Vagina (tissue), 2 donors: ENCODE measurements at regions not wholly inside any gene's neighbourhood (a gene's known extent, or its start where the extent isn't known, plus 50 kb on each side); places are given as distances from the start of the nearest gene placed in this dataset.

Experiments used
- CTCF ChIP-seq, 3 experiments: fragments of 450-650 bp in 2 of 3; fragments of 200-600 bp in 1 of 3; sonication (generic) in 1 of 3; IDR thresholded peaks; one replicate each; pipeline ENCODE4 v1.5.1; 2017 to 2019; ENCODE audit warnings: antibody characterized with exemption in 3 of 3, mild to moderate bottlenecking in 2 of 3, moderate library complexity in 2 of 3
- POLR2A ChIP-seq, 2 donors: fragments of 450-650 bp; IDR thresholded peaks; one replicate each; pipeline ENCODE4 v1.6.1; 2017; ENCODE audit warnings: antibody characterized with exemption in 2 of 2, mild to moderate bottlenecking in 2 of 2, moderate library complexity in 2 of 2
- POLR2AphosphoS5 ChIP-seq, 2 donors: sonication (generic); formaldehyde crosslinking; IDR thresholded peaks; one replicate each; pipeline ENCODE4 v1.9.0; 2017; ENCODE audit warnings: antibody characterized with exemption in 2 of 2, mild to moderate bottlenecking in 2 of 2, low read depth in 1 of 2; ENCODE audit not compliant: insufficient read depth in 1 of 2

- TF ChIP-seq CTCF (IDR thresholded peaks at IDR 0.05) (no peak), POLR2A (IDR thresholded peaks at IDR 0.05) (no peak), POLR2AphosphoS5 (IDR thresholded peaks at IDR 0.05; ENCODE audit: insufficient read depth in 1 of 2, low read depth in 1 of 2) (no peak)
These were observed 336.3 kb downstream of the DMRT2 start for GRCh38 chr9:1386420-1386819.
